ENCODE measurements at regions not wholly inside any gene's neighbourhood (a gene's known extent, or its start where the extent isn't known, plus 50 kb on each side); places are given as distances from the start of the nearest gene placed in this dataset.
A peak's percentile ranks its signal among the peaks of the same experiment; 100 is the strongest.

- no peak for TF ChIP-seq ZNF462 (CRISPR knock-in tag; IDR thresholded peaks at IDR 0.05)
Measured at GRCh38 chr13:81480634-81481033, 1139.7 kb upstream of the SPRY2 start (continued).

- no peaks in the 10 kb centered on the region for H3K9me2 ChIP-seq (ENCODE audit: insufficient read depth)
- no peaks in the 10 kb centered on the region for H3F3A ChIP-seq (replicated peaks; ENCODE audit: low read depth)
- H3K79me2 ChIP-seq (replicated peaks; ENCODE audit: insufficient read depth), result no peaks in the 10 kb centered on the region
- H4K20me1 ChIP-seq (replicated peaks; ENCODE audit: insufficient read depth), result no peaks in the 10 kb centered on the region
- no peaks in the 10 kb centered on the region for H3K36me3 ChIP-seq (ENCODE audit: insufficient read depth)
- no peak overlapping the region for H3K27ac Mint-ChIP-seq
- no peak overlapping the region for H3K4me3 ChIP-seq
- H3K27me3 ChIP-seq (ENCODE audit: insufficient read depth), result no peaks in the 10 kb centered on the region
- H3K36me3 Mint-ChIP-seq (ENCODE audit: low read depth), result no peaks in the 10 kb centered on the region
- H3K4me3 Mint-ChIP-seq, result no peak overlapping the region
- H3K4me1 Mint-ChIP-seq, result no peaks in the 10 kb centered on the region
- no peak for ATAC-seq
- no peaks in the 10 kb centered on the region for H3K4me1 ChIP-seq (ENCODE audit: insufficient read depth)
- H3K9me3 Mint-ChIP-seq, result no peaks in the 10 kb centered on the region
- no peaks in the 10 kb centered on the region for H3K27me3 Mint-ChIP-seq (ENCODE audit: insufficient read depth, low read depth, poor library complexity)
- no peak overlapping the region for H3K4me2 ChIP-seq
- DNase-seq (ENCODE audit: low spot score), result no peak
- peak overlapping the region; percentile 18; the same call in 1 of the 2 replicates for H2AFZ ChIP-seq
- no peak overlapping the region for H3K27ac ChIP-seq (ENCODE audit: low read depth)
- TF ChIP-seq ZNF462 (CRISPR knock-in tag; IDR thresholded peaks at IDR 0.05) (no peak), STAT1 (IDR thresholded peaks at IDR 0.05; ENCODE audit: unreplicated experiment) (no peak), EZH2phosphoT487 (IDR thresholded peaks at IDR 0.05; ENCODE audit: unreplicated experiment) (no peak), CTCF (conservative IDR thresholded peaks at IDR 0.05; ENCODE audit: low read depth in 2 of 2) (no peak), ETS1 (IDR thresholded peaks at IDR 0.05) (no peak), ZNF331 (CRISPR knock-in tag; IDR thresholded peaks at IDR 0.05; ENCODE audit: low read depth) (no peak)
Measured at GRCh38 chr13:81473366-81473899, 1132.5 kb upstream of the SPRY2 start.
